ENCODE measurements at regions not wholly inside any gene's neighbourhood (a gene's known extent, or its start where the extent isn't known, plus 50 kb on each side); places are given as distances from the start of the nearest gene placed in this dataset.

DNA sequence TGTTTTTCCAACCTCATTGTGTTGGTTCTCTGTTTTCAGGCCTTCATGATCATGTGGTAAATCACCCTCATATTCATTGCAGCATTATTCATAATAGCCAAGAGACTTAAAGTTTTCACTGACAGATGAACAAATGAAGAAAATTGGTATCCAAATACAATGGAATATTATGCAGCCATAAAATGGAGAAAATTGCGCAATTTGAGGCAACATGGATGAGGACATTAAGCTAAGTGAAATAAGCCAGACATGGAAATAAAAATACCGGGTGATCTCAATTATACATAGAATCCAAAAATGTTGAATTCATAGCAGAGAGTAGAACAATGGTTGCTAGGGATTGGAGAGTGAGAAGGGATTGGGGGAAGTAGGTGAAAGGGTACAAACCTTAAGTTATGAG is 491.9 kb upstream of the KCNMB2 start:
- TF ChIP-seq, protein P1, sequence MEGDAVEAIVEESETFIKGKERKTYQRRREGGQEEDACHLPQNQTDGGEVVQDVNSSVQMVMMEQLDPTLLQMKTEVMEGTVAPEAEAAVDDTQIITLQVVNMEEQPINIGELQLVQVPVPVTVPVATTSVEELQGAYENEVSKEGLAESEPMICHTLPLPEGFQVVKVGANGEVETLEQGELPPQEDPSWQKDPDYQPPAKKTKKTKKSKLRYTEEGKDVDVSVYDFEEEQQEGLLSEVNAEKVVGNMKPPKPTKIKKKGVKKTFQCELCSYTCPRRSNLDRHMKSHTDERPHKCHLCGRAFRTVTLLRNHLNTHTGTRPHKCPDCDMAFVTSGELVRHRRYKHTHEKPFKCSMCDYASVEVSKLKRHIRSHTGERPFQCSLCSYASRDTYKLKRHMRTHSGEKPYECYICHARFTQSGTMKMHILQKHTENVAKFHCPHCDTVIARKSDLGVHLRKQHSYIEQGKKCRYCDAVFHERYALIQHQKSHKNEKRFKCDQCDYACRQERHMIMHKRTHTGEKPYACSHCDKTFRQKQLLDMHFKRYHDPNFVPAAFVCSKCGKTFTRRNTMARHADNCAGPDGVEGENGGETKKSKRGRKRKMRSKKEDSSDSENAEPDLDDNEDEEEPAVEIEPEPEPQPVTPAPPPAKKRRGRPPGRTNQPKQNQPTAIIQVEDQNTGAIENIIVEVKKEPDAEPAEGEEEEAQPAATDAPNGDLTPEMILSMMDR (IDR thresholded peaks at IDR 0.05): no peak
- no peak for TF ChIP-seq POLR2A (IDR thresholded peaks at IDR 0.05)

All from heart left ventricle (tissue), 13 donors.